H1 (cell line): ENCODE measurements at regions not wholly inside any gene's neighbourhood (a gene's known extent, or its start where the extent isn't known, plus 50 kb on each side); places are given as distances from the start of the nearest gene placed in this dataset.

Experiments
- ASH2L ChIP-seq: fragments of 200-600, 300-600 bp; sonication (generic); IDR thresholded peaks from one replicate; pipeline ENCODE4 v1.7.1; 2017; ENCODE audit warnings: low read length
- BRCA1 ChIP-seq: IDR thresholded peaks from 2 replicates; pipeline ENCODE4 v1.6.1; 2012; ENCODE audit warnings: low read depth, low read length, improper control_type of control experiment
- FOSL1 ChIP-seq: IDR thresholded peaks from 2 replicates; pipeline ENCODE4 v1.6.1; 2011; ENCODE audit warnings: mild to moderate bottlenecking, low read depth, low read length, moderate library complexity; ENCODE audit not compliant: insufficient read depth
- PHF8 ChIP-seq: fragments of 200-600 bp; sonication (generic); conservative IDR thresholded peaks from 2 replicates; pipeline ENCODE4 v1.7.1; 2012; ENCODE audit warnings: low read depth, mild to moderate bottlenecking, inconsistent platforms, low read length, moderate library complexity
- POLR2AphosphoS5 ChIP-seq: IDR thresholded peaks from 2 replicates; pipeline ENCODE4 v1.6.1; 2011; ENCODE audit warnings: low read depth, low read length
- SIX5 ChIP-seq: IDR thresholded peaks from 2 replicates; pipeline ENCODE4 v1.6.1; 2011; ENCODE audit warnings: mild to moderate bottlenecking, low read depth, low read length
- SRF ChIP-seq: IDR thresholded peaks from 2 replicates; pipeline ENCODE4 v1.6.1; 2011; ENCODE audit warnings: mild to moderate bottlenecking, low read depth, low read length, moderate library complexity
- YY1 ChIP-seq: IDR thresholded peaks from 2 replicates; pipeline ENCODE4 v1.6.1; 2011; ENCODE audit warnings: low read depth, mild to moderate bottlenecking, low read length
- TF ChIP-seq, protein P1 (sequence below): fragments of 300-600 bp; sonication (generic); IDR thresholded peaks from 2 replicates; pipeline ENCODE4 v1.7.1; 2012; ENCODE audit warnings: low read length, moderate library complexity, mild to moderate bottlenecking, inconsistent platforms; ENCODE audit not compliant: insufficient replicate concordance

GRCh38 chr10:43000021-43000411, 76.9 kb upstream of the RET start (continued):
- TF ChIP-seq, protein P1, sequence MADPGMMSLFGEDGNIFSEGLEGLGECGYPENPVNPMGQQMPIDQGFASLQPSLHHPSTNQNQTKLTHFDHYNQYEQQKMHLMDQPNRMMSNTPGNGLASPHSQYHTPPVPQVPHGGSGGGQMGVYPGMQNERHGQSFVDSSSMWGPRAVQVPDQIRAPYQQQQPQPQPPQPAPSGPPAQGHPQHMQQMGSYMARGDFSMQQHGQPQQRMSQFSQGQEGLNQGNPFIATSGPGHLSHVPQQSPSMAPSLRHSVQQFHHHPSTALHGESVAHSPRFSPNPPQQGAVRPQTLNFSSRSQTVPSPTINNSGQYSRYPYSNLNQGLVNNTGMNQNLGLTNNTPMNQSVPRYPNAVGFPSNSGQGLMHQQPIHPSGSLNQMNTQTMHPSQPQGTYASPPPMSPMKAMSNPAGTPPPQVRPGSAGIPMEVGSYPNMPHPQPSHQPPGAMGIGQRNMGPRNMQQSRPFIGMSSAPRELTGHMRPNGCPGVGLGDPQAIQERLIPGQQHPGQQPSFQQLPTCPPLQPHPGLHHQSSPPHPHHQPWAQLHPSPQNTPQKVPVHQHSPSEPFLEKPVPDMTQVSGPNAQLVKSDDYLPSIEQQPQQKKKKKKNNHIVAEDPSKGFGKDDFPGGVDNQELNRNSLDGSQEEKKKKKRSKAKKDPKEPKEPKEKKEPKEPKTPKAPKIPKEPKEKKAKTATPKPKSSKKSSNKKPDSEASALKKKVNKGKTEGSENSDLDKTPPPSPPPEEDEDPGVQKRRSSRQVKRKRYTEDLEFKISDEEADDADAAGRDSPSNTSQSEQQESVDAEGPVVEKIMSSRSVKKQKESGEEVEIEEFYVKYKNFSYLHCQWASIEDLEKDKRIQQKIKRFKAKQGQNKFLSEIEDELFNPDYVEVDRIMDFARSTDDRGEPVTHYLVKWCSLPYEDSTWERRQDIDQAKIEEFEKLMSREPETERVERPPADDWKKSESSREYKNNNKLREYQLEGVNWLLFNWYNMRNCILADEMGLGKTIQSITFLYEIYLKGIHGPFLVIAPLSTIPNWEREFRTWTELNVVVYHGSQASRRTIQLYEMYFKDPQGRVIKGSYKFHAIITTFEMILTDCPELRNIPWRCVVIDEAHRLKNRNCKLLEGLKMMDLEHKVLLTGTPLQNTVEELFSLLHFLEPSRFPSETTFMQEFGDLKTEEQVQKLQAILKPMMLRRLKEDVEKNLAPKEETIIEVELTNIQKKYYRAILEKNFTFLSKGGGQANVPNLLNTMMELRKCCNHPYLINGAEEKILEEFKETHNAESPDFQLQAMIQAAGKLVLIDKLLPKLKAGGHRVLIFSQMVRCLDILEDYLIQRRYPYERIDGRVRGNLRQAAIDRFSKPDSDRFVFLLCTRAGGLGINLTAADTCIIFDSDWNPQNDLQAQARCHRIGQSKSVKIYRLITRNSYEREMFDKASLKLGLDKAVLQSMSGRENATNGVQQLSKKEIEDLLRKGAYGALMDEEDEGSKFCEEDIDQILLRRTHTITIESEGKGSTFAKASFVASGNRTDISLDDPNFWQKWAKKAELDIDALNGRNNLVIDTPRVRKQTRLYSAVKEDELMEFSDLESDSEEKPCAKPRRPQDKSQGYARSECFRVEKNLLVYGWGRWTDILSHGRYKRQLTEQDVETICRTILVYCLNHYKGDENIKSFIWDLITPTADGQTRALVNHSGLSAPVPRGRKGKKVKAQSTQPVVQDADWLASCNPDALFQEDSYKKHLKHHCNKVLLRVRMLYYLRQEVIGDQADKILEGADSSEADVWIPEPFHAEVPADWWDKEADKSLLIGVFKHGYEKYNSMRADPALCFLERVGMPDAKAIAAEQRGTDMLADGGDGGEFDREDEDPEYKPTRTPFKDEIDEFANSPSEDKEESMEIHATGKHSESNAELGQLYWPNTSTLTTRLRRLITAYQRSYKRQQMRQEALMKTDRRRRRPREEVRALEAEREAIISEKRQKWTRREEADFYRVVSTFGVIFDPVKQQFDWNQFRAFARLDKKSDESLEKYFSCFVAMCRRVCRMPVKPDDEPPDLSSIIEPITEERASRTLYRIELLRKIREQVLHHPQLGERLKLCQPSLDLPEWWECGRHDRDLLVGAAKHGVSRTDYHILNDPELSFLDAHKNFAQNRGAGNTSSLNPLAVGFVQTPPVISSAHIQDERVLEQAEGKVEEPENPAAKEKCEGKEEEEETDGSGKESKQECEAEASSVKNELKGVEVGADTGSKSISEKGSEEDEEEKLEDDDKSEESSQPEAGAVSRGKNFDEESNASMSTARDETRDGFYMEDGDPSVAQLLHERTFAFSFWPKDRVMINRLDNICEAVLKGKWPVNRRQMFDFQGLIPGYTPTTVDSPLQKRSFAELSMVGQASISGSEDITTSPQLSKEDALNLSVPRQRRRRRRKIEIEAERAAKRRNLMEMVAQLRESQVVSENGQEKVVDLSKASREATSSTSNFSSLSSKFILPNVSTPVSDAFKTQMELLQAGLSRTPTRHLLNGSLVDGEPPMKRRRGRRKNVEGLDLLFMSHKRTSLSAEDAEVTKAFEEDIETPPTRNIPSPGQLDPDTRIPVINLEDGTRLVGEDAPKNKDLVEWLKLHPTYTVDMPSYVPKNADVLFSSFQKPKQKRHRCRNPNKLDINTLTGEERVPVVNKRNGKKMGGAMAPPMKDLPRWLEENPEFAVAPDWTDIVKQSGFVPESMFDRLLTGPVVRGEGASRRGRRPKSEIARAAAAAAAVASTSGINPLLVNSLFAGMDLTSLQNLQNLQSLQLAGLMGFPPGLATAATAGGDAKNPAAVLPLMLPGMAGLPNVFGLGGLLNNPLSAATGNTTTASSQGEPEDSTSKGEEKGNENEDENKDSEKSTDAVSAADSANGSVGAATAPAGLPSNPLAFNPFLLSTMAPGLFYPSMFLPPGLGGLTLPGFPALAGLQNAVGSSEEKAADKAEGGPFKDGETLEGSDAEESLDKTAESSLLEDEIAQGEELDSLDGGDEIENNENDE = no peak
- TF ChIP-seq YY1 (no peak), ASH2L (no peak), SIX5 (no peak), SRF (no peak), BRCA1 (no peak), FOSL1 (no peak), POLR2AphosphoS5 (no peak), PHF8 (no peak)
